NB4 (cell line): ENCODE measurements at regions not wholly inside any gene's neighbourhood (a gene's known extent, or its start where the extent isn't known, plus 50 kb on each side); places are given as distances from the start of the nearest gene placed in this dataset.

Source experiments
- MAX ChIP-seq: IDR thresholded peaks from 2 replicates; pipeline ENCODE4 v1.6.1; 2011; ENCODE audit warnings: low read depth, low read length
- POLR2A ChIP-seq: IDR thresholded peaks from 2 replicates; pipeline ENCODE4 v1.6.1; 2011; ENCODE audit warnings: mild to moderate bottlenecking; ENCODE audit not compliant: insufficient read length; ENCODE audit errors: extremely low read depth
- TF ChIP-seq, protein P1 (sequence below): IDR thresholded peaks from one replicate; pipeline ENCODE4 v1.5.1; 2012; ENCODE audit warnings: low read depth, low read length

DNA sequence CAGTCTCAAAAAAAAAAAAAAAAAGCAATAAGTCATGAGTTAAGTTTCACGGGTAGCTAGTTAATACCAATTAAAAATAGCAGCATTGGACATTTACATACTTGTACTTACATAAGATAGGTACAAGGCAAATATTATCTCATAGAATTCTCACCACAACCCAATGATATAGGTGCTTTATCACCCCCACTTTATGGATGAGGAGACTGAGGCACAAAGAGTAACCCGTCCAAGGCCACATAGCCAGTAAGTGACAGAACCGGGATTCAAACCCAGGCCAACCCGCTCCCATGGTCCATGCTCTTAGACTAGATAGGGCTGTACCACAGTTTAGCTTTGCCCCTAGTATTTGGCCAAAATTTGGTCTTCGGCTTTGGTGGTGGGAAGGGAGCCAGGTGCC lies 132.5 kb upstream of the SLC45A1 start:
- TF ChIP-seq, protein P1, sequence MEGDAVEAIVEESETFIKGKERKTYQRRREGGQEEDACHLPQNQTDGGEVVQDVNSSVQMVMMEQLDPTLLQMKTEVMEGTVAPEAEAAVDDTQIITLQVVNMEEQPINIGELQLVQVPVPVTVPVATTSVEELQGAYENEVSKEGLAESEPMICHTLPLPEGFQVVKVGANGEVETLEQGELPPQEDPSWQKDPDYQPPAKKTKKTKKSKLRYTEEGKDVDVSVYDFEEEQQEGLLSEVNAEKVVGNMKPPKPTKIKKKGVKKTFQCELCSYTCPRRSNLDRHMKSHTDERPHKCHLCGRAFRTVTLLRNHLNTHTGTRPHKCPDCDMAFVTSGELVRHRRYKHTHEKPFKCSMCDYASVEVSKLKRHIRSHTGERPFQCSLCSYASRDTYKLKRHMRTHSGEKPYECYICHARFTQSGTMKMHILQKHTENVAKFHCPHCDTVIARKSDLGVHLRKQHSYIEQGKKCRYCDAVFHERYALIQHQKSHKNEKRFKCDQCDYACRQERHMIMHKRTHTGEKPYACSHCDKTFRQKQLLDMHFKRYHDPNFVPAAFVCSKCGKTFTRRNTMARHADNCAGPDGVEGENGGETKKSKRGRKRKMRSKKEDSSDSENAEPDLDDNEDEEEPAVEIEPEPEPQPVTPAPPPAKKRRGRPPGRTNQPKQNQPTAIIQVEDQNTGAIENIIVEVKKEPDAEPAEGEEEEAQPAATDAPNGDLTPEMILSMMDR, result no peak
- no peak for TF ChIP-seq POLR2A
- no peak for TF ChIP-seq MAX
